HG03064 (cell line): ENCODE measurements at regions not wholly inside any gene's neighbourhood (a gene's known extent, or its start where the extent isn't known, plus 50 kb on each side); places are given as distances from the start of the nearest gene placed in this dataset.
"Not testable (repeated sequence)": the region's sequence is repeated elsewhere in the genome, so short reads cannot be mapped to it uniquely, and the experiment has no call there.

Source experiments
- ATAC-seq: cut with Tn5 transposase; IDR thresholded peaks from one replicate; pipeline ENCODE4 v1.9.1; 2021; ENCODE audit warnings: low read depth; ENCODE audit not compliant: unreplicated experiment

GRCh38 chr2:82246220-82246775 lies 1941.7 kb upstream of the LRRTM1 start:
- no peak for ATAC-seq

DNA sequence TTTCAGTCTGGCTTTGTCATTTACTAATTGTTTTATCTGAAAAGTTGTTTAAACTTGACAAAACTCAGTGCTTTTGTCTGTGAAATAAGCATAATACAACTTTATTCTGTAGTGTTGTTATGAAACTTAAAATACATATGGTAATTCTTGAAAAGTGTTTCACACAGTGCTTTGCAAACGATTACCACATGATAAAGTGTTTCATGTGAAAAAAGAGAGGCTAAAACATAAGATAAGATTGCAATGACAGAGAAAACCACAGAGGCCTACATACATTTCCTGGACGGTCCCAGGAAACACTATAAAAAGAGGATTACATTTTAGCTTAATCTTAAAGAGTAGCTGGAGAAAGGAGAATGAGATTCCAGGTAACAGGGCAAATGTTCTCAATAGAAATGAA lies 1934.6 kb upstream of the LRRTM1 start:
- ATAC-seq, result no peak

DNA sequence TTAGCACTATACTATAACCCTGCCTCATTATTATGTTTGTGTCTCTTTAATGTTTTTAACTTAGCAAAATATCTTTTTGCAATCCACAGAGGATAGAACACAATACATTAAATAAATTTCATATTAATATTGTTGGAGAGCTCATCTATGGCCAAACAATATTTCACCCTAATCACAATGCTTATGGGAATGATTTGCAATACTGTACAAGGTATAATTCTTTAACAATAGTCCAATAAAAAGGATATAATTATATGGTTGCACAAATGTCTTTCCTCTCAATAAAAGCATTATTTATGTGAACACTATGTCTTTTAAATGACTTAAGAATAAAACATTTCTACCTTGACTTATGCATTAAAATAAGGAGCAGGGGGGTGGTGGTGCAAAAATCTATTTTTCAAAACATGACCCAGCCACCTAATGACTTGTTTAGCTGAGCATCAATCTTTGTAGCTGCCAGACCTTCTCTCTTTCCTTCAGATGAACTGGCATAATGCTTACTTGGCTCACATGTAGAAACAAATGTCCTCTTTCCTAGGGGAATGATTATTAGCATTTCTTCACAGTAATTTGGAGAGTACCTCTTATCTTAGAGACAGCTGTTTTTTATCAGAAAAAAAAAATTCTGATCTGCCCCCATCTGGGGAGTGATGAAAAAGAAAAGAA lies 1933.6 kb upstream of the LRRTM1 start:
- ATAC-seq, result no peak

GRCh38 chr2:82234283-82234874 lies 1929.8 kb upstream of the LRRTM1 start:
- no peak for ATAC-seq

DNA sequence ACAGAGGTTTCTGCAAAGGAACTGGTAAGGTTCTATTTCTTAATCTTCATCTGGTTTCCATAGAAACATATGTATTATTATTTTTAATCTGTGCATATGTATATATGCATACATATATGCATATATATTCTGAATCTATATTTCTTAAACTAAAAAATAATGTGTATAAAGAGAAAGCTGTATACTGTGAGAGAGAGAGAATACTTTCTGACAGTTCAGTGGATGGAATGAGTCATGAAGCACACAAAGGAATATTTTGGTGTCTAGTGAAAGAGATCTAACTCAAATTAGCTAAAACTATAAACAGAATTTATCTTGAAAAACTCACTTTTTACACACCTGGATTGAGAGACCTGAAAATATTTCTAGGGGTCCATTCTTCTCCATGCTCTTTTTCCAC lies 1929.3 kb upstream of the LRRTM1 start:
- no peak for ATAC-seq

DNA sequence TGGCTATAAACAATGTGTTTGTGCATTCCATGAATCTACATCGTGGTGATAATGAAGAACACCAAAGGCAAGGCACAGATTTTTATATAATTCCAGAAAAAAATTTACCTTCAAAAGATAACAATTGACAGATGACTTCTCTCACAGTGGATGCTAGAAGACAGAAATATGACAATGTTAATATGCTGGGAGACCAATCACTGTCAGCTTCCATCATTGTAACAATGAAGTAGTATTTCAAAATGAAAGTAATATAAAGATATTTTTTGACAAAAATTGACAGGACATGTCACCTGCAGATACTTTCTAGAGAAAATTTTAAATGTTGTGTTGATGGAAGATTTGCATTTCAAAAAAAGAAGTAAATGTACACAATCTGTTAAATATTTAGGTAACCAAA lies 1925.9 kb upstream of the LRRTM1 start:
- no peak for ATAC-seq

DNA sequence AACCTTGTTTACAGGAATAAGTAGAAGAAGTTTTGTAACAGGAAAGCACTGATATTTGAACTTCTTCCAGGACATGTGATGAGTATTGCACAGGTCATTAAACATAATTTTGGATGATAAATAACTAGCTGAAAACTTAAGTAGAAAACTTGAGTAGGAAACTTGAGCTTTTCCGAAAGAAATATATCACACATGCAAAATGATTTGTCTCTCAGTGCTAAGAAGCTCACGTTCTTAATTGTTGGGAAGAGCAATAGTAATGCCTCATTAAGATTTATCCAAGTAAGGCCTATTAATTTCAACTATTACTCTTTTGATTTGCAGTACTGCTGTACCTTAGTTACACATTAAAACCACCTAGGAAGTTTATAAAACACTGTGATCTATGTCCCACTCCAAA lies 1921.9 kb upstream of the LRRTM1 start:
- no peak for ATAC-seq

DNA sequence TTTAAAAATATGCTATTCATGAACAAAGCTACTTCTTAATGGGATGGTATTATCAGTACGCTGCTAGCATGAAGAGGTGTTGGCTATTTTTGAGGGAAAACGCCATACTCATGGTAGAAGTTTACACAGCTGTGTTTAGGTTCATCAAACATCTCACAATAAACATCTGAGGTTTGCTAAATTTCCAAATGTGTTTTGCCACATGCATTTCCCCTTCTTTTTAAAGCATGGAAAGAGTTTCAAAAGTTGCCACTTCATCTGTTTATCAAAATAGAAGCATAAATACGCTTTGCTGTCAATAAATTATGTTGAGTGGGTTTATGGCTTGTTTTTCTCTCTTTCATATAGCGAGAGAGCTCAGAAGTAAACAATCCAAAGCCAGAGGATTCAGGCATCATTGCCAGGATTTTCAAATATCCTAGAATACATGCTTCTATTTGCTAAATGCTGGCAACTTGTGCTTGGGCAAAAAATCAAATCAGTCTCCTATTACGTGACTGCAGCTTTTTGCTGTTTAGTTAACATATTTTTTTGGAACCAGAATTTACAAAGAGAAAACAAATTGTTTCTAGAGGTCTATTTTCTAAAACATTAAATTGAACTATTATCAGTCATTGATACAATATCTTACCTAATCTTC lies 1919.9 kb upstream of the LRRTM1 start:
- no peak for ATAC-seq

DNA sequence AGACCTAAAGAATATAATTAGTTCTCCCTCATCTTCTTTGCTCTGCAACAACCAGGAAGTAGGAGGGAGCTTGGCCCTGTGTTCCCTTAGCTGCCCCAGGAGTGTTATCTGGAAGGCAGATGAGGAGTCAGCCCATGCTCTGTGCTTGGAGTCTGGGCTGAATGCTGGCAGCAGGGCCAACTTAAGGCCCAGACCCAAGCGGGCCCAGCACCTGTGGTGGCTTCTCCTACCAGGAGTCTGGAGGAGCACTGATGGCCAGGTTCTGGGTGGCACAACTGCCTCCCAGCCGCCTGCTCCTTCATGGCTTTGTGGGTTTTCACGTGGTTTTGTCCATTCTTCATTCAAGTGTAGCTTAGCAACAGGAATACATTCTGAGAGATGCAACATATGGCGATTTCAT lies 1910.7 kb upstream of the LRRTM1 start:
- ATAC-seq, result no peak

DNA sequence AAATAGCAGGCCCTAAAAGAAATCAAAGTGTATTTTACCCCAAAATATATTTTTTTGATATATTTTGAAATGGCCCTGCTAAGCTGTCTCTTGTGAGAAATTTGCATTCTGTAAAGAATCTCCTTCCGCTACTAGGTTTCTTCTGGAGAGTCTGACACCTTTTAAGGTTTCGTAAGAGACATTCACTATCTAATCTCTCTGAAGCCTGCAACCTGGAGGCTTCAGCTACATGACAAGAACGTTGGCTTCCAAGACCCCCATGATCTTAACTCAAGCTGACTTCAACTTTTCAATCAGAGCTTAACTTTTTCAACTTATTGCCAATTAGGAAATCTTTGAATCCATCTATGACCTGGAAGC lies 1894.9 kb upstream of the LRRTM1 start:
- ATAC-seq, result no peak

DNA sequence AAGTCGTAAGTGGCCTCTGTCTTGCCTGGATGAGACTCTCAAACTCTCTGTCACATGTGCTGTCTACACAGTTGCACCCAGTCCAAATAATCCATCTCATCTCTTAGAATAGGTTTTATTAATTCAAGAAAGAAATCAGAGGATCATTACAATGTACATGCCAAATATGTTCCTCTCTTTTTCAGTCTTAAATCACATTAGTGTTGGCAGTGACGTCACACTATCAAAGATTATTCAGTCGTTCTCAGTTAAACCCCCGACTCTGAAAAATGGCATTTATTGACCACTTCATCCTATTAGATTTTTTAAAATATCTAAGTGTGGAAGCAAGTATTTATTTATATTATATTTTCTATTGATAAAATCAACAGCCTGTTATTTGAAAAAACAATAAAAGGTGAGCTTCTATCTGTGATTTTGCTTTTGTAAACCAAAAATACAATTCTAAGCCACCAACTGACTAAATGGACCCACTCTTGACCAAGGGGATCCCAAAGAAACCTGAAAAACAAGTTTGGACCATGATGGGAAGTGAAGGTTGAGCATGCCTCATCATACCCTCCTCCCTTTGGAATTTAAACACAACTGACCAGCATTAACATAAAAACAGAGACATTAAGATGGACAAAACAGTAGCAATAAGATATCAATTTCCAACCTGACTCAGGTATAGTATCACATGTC lies 1894.4 kb upstream of the LRRTM1 start:
- ATAC-seq, result no peak

DNA sequence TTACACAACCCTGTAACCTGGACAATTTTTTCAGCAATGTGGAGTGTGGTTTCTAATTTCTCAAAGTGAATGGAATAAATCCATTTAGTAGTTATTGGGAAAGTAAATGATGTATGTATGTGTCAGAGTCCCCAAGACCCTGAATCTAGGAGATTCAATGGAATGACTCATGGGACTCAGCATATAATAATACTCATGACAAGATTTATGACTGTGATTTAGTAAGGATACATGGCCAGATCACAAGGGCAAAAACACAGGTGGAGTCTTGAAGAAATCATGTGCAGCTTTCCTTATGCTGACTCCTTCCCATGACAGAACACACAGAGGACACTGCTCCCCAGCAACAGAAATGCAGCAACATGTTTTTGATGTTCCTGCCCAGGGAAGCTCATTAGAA lies 1877.7 kb upstream of the LRRTM1 start:
- ATAC-seq, result no peak

DNA sequence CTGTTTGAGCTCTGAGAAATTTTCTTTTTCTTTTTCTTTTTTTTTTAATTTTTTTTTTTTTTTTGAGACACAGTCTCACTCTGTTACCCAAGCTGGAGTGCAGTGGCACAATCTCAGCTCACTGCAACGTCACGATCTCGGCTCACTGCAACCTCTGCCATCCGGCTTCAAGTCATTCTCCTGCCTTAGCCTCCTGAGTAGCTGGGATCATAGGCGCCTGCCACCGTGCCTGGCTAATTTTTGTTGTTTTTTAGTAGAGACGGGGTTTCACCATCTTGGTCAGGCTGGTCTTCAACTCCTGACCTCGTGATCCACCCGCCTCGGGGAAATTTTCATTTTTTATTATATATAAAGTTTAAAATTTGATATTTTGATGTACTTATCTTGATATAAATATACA lies 1870.7 kb upstream of the LRRTM1 start:
- ATAC-seq, result not testable (repeated sequence)

- no peak for ATAC-seq
Observed at GRCh38 chr2:82172483-82172882, 1867.9 kb upstream of the LRRTM1 start.

DNA sequence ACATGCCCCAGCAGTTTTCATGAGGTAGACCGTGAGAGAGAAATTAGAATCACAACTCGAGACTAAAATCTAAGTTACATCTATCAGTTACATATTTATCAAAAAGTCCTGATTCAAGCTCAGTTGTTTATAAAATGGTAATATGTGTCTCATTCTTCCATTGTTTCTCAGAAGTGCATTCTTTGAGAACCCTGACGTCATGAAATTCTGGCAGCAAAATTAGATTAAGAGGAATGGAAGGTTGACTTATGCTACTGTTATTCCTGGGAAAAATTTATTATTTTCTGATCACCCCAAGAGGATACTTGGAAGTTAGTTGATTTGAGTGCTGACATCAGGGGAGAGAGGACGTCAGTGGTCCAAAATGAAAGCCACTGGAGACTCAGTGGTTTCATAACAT lies 1864.8 kb upstream of the LRRTM1 start:
- ATAC-seq, result no peak

DNA sequence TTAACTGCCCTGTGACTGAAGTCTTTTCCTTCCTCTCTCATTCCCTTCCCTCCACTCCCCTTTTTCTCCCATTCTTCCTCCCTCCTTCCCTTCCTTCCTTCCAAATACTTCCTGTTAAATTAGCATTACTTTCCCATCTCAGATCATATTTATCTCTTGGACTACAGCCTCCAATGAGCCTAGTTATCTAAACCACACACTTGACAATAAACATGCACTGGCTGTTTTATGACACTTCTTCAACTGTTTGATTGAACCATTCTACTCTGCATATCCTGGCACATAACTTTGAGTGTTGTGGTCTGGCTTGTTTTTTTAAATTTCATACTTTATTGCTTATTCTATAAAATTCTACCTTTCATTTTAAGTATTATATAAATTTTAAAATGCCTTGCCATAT lies 1860.8 kb upstream of the LRRTM1 start:
- ATAC-seq, result no peak

- ATAC-seq, result no peak
Observed at GRCh38 chr2:82158150-82158549, 1853.6 kb upstream of the LRRTM1 start.

GRCh38 chr2:82155469-82155868 lies 1850.9 kb upstream of the LRRTM1 start:
- no peak for ATAC-seq

DNA sequence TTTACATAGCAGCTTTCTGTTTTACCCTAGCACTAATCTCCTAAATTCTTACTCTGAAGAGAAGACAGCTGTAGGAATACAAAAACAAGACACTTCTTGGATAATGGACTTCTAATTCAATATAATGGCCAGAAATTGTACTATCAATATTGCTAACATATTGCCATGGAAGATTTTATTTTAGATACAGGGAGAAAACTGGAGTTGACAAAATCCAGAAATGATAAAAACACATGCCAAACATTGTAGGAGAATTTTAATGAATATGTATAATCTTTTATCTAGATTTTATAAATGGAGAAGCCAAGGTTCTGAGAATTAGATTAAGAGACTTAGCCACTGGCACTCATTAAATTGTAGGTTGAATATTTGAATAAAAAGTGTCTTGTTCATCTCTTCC lies 1838.8 kb upstream of the LRRTM1 start:
- ATAC-seq, result no peak

- no peak for ATAC-seq
Observed at GRCh38 chr2:82139979-82140611, 1835.5 kb upstream of the LRRTM1 start.

DNA sequence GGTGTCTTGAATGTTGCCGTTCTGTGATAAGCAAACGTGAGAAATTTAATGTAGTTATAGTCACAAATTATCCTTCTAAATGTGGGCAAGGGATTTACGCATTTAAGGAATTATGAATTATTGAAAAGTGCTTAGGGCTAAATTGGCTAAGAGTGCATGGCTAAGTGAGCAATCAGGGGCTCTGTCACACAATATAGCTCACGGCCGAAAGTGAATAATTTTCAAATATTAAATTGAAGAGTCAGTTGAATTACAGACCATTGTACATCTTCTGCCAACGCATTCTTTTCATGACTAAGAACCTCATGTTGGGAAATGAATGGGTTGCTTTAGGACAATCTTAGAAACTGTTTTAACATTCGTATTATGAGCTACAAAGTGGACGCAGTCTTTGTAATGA lies 1832.9 kb upstream of the LRRTM1 start:
- no peak for ATAC-seq
